Thyroid gland (tissue), 4 donors: ENCODE measurements at regions not wholly inside any gene's neighbourhood (a gene's known extent, or its start where the extent isn't known, plus 50 kb on each side); places are given as distances from the start of the nearest gene placed in this dataset.

Source experiments
- POLR2A ChIP-seq, 2 donors: fragments of 450-650 bp; IDR thresholded peaks; one replicate each; pipeline ENCODE4 v1.6.1; 2017; ENCODE audit warnings: antibody characterized with exemption in 2 of 2, mild to moderate bottlenecking in 2 of 2, moderate library complexity in 1 of 2
- TF ChIP-seq, protein P1 (sequence below), 6 experiments: fragments of 200-600 bp in 3 of 6; fragments of 450-650 bp in 3 of 6; sonication (generic) in 3 of 6; IDR thresholded peaks; one replicate each; pipeline ENCODE4 v1.5.1; 2016 to 2019; ENCODE audit warnings: antibody characterized with exemption in 6 of 6, mild to moderate bottlenecking in 2 of 6, inconsistent platforms in 1 of 6, moderate library complexity in 1 of 6

DNA sequence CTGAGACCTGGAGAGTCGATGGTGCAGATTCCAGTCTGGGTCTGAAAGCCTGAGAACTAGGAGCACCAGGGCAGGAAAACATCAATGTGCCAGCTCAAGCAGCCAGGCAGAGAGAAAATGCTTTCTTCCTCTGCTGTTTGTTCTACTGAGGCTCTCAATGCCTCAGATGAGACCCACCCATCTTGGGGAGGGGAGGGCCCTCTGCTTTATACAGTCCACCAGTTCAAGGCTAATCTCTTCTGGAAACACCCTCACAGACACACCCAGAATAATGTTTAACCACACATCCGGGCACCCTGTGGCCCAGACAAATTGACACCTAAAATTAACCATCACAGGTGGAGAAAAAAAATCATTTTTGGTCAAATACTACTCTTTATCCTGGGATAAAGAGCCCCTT lies 89.3 kb upstream of the SLC22A23 start:
- TF ChIP-seq, protein P1, sequence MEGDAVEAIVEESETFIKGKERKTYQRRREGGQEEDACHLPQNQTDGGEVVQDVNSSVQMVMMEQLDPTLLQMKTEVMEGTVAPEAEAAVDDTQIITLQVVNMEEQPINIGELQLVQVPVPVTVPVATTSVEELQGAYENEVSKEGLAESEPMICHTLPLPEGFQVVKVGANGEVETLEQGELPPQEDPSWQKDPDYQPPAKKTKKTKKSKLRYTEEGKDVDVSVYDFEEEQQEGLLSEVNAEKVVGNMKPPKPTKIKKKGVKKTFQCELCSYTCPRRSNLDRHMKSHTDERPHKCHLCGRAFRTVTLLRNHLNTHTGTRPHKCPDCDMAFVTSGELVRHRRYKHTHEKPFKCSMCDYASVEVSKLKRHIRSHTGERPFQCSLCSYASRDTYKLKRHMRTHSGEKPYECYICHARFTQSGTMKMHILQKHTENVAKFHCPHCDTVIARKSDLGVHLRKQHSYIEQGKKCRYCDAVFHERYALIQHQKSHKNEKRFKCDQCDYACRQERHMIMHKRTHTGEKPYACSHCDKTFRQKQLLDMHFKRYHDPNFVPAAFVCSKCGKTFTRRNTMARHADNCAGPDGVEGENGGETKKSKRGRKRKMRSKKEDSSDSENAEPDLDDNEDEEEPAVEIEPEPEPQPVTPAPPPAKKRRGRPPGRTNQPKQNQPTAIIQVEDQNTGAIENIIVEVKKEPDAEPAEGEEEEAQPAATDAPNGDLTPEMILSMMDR (IDR thresholded peaks at IDR 0.05): no peak
- no peak for TF ChIP-seq POLR2A (IDR thresholded peaks at IDR 0.05)
